ENCODE measurements at regions not wholly inside any gene's neighbourhood (a gene's known extent, or its start where the extent isn't known, plus 50 kb on each side); places are given as distances from the start of the nearest gene placed in this dataset.

DNA sequence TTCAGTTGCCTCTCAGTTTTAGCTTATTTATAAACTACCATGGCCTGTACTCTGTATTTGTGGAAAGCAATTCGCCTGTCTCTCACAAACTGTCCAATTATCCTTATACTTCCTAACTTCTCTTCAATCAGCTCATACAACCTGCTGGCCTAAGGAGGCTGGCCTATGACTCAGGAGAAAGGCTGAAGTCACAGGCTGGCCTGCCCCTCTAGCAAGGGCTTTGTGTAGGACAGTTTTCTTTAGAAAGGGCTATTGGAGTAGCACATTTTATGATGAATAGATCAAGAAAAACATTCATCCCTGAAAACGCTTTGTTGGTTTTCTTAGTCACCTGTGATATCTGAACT is 988.7 kb upstream of the ARRDC3 start:
- H3K4me3 ChIP-seq (ENCODE audit: control insufficient read depth, low read depth, low read length): no peak overlapping the region
- no peak for DNase-seq (ENCODE audit: low read depth)
- TF ChIP-seq, protein P1, sequence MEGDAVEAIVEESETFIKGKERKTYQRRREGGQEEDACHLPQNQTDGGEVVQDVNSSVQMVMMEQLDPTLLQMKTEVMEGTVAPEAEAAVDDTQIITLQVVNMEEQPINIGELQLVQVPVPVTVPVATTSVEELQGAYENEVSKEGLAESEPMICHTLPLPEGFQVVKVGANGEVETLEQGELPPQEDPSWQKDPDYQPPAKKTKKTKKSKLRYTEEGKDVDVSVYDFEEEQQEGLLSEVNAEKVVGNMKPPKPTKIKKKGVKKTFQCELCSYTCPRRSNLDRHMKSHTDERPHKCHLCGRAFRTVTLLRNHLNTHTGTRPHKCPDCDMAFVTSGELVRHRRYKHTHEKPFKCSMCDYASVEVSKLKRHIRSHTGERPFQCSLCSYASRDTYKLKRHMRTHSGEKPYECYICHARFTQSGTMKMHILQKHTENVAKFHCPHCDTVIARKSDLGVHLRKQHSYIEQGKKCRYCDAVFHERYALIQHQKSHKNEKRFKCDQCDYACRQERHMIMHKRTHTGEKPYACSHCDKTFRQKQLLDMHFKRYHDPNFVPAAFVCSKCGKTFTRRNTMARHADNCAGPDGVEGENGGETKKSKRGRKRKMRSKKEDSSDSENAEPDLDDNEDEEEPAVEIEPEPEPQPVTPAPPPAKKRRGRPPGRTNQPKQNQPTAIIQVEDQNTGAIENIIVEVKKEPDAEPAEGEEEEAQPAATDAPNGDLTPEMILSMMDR (IDR thresholded peaks at IDR 0.05; ENCODE audit: control insufficient read depth, insufficient read depth, low read depth, low read length, missing control alignments): no peak

DNA sequence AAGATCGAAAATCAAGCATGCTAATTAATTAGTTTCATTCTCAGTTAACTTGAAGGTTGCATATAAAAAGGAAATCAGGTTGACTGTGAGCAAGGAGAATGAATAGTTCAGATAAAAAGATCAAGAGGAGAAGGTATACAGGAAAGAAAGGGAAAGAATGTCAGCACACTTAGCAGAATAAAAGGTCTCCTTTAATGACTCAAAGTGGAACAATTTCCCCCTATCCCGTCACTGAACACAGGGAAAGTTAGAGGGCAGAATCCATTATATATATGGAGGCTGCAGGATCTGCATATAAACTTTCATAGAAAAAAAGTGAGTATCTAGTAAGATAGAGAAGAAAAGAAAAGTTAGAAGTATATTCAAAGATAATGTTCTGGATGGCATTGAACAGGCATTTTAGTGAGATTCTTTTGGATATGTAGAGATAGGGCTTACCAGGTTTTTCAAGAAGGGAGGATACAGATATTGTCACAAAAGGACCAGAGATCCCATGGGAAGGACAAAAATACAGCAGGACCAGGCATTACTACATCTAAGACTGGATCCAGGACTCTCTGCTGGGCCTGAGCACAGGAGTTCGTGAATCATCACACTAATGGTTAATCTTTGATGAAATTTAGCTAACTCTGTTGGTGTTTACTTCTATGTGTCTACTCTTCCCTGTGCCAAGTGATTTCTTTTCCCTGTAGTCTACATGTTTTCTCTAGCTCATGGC is 988.2 kb upstream of the ARRDC3 start:
- TF ChIP-seq, protein P1 (IDR thresholded peaks at IDR 0.05; ENCODE audit: control insufficient read depth, insufficient read depth, low read depth, low read length, missing control alignments): no peak
- no peak for DNase-seq (ENCODE audit: low read depth)
- H3K4me3 ChIP-seq (ENCODE audit: control insufficient read depth, low read depth, low read length): no peak overlapping the region

DNA sequence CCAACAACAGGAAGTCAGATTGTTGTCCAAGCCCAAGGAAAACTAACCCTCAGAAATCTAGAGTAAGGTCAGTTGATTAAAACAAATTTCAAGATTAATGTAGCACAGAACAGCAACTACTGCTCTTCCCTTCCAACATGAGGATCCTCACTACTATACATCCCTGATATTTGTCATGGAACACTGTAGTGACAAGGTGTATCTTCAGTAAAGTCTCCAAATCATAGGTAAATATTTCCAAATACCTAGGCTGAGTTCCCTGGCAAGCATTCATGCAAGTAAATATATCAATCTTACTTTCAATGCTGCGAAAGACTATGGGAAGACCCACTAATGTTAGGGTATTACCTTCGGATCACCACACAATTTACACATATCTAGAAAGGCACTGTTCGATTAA is 986.9 kb upstream of the ARRDC3 start:
- H3K4me3 ChIP-seq (ENCODE audit: control insufficient read depth, low read depth, low read length): no peak overlapping the region
- TF ChIP-seq, protein P1 (IDR thresholded peaks at IDR 0.05; ENCODE audit: control insufficient read depth, insufficient read depth, low read depth, low read length, missing control alignments): no peak
- no peak for DNase-seq (ENCODE audit: low read depth)

DNA sequence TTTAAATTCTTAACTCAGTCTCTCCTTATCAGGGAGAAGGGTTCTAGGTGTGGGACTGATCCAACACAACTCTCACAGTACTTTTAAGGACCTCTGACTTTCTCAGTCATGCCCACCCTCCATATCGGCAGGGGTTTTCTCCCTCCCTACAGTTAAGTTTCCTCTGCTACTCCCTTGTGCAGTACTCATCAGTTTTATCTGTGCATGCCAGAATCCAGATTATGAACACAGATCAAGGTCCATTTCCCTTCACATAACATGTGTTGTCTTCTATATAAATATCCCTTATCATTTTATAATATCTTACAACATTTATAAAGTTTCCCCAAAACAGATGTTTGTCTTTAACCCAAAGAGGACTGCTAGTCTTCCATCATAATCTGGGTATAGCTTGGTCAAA is 986.5 kb upstream of the ARRDC3 start:
- H3K4me3 ChIP-seq (ENCODE audit: control insufficient read depth, low read depth, low read length): no peak overlapping the region
- DNase-seq (ENCODE audit: low read depth): no peak
- TF ChIP-seq, protein P1 (IDR thresholded peaks at IDR 0.05; ENCODE audit: control insufficient read depth, insufficient read depth, low read depth, low read length, missing control alignments): no peak

DNA sequence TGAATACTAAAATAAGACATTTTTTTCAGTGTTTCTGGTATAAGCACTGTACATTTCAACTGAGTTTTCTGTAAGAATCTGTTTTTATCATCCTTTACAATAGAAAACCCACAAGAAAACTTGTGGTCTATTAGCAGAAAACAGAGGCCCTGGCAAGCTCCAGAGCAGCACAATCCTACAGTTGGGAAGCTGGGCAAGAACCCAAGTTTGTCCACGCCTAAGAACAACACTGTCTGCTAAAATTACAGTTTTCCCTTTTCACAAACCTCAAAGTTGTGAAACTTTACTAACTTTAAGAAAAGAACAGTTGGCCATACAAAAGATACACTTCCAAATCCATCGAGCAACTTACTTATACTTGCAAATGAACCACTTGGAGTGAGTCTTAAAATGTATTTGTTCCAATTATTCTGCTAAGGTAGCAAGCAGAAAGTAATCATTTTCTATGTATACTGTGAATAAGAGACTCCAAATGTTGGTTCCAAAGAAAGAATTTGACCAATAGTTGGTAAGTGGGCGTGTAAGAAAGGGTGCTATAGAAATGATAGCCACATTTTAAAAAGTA is 982.0 kb upstream of the ARRDC3 start:
- H3K4me3 ChIP-seq (ENCODE audit: control insufficient read depth, low read depth, low read length): no peak overlapping the region
- TF ChIP-seq, protein P1 (IDR thresholded peaks at IDR 0.05; ENCODE audit: control insufficient read depth, insufficient read depth, low read depth, low read length, missing control alignments): no peak
- peak; percentile 80 for DNase-seq (ENCODE audit: low read depth)

DNA sequence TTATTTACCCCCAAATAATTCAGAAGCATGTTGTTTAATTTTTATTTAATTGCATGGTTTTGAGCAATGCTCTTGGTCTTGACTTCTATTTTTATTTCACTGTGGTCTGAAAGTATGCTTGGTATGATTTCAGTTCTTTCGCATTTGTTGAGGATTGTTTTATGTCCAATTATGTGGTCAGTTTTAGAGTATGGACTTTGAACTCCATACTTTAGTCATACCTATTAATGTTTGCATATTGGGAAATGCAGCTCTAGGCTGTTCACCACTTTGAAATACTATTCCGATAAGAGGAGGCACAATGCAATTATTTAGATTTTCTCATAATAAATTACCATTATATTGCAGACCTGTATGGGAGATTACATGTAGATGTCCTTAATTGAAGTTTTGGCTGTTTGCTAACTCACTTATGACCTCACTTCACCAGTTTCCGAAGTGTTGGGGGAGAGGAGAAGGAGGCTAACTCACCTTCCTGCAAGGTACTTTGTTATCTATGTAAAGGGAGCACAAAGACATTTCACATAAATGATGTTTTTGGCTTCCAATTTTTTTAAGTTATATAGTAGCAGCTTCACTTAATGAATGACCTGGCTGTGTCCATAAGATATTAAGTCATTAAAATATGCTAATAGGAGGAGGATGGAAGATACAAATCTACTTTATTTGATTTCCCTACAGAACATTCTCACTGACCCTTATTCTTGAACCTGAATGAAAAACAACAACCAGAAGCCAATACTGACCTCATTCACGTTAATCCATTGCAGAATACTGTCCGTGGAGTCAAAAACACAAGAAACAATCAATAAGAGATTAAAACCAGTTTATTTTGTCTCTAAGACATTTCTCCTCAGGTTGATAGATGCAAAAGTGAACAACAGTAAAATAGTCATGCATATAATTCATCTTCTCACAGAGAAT is 970.3 kb upstream of the ARRDC3 start:
- DNase-seq (ENCODE audit: low read depth): peak; percentile 86
- TF ChIP-seq, protein P1 (IDR thresholded peaks at IDR 0.05; ENCODE audit: control insufficient read depth, insufficient read depth, low read depth, low read length, missing control alignments): no peak
- H3K4me3 ChIP-seq (ENCODE audit: control insufficient read depth, low read depth, low read length): no peak overlapping the region

Data from AG09309 (cell line).